Panc1 (cell line): ENCODE measurements at regions not wholly inside any gene's neighbourhood (a gene's known extent, or its start where the extent isn't known, plus 50 kb on each side); places are given as distances from the start of the nearest gene placed in this dataset.

Experiments
- POLR2AphosphoS5 ChIP-seq: IDR thresholded peaks from 2 replicates; pipeline ENCODE4 v1.6.1; 2012; ENCODE audit warnings: mild to moderate bottlenecking, low read depth, low read length, moderate library complexity
- SIN3A ChIP-seq: IDR thresholded peaks from 2 replicates; pipeline ENCODE4 v1.6.1; 2012; ENCODE audit warnings: low read depth, mild to moderate bottlenecking, low read length, moderate library complexity, borderline replicate concordance; ENCODE audit not compliant: insufficient read depth
- TF ChIP-seq, protein P1 (sequence below): fragments of 450-650 bp; IDR thresholded peaks from 2 replicates; pipeline ENCODE4 v1.5.1; 2017; ENCODE audit warnings: mild to moderate bottlenecking
- TF ChIP-seq, protein P2 (sequence below), 2 experiments: IDR thresholded peaks; 2 replicates each; pipeline ENCODE4 v1.6.1; 2011 to 2012; ENCODE audit warnings: low read depth in 2 of 2, control low read depth in 1 of 2, low read length in 1 of 2, mild to moderate bottlenecking in 1 of 2, moderate library complexity in 1 of 2; ENCODE audit not compliant: insufficient read depth in 1 of 2

DNA sequence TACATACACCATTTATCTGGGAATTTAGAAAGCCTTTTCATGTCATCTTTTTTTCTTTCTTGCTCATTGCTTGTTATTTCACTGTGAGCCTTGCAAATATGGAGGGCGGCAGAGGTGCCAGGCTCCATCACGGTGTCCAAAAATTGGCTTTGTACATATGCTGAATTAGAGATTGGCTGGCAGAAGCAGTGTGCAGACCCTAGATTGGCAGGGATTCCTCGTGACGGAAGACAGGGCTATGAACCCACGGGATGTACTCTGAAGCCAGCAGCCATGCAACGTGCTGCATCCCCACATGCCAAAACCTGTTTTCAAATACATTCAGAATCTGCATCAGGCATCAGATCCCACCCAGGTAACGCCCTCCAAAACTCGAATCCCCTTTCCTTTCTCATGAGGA lies 142.8 kb downstream of the ZIC5 start:
- TF ChIP-seq, protein P1, sequence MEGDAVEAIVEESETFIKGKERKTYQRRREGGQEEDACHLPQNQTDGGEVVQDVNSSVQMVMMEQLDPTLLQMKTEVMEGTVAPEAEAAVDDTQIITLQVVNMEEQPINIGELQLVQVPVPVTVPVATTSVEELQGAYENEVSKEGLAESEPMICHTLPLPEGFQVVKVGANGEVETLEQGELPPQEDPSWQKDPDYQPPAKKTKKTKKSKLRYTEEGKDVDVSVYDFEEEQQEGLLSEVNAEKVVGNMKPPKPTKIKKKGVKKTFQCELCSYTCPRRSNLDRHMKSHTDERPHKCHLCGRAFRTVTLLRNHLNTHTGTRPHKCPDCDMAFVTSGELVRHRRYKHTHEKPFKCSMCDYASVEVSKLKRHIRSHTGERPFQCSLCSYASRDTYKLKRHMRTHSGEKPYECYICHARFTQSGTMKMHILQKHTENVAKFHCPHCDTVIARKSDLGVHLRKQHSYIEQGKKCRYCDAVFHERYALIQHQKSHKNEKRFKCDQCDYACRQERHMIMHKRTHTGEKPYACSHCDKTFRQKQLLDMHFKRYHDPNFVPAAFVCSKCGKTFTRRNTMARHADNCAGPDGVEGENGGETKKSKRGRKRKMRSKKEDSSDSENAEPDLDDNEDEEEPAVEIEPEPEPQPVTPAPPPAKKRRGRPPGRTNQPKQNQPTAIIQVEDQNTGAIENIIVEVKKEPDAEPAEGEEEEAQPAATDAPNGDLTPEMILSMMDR, result no peak
- TF ChIP-seq POLR2AphosphoS5, result no peak
- TF ChIP-seq, protein P2, sequence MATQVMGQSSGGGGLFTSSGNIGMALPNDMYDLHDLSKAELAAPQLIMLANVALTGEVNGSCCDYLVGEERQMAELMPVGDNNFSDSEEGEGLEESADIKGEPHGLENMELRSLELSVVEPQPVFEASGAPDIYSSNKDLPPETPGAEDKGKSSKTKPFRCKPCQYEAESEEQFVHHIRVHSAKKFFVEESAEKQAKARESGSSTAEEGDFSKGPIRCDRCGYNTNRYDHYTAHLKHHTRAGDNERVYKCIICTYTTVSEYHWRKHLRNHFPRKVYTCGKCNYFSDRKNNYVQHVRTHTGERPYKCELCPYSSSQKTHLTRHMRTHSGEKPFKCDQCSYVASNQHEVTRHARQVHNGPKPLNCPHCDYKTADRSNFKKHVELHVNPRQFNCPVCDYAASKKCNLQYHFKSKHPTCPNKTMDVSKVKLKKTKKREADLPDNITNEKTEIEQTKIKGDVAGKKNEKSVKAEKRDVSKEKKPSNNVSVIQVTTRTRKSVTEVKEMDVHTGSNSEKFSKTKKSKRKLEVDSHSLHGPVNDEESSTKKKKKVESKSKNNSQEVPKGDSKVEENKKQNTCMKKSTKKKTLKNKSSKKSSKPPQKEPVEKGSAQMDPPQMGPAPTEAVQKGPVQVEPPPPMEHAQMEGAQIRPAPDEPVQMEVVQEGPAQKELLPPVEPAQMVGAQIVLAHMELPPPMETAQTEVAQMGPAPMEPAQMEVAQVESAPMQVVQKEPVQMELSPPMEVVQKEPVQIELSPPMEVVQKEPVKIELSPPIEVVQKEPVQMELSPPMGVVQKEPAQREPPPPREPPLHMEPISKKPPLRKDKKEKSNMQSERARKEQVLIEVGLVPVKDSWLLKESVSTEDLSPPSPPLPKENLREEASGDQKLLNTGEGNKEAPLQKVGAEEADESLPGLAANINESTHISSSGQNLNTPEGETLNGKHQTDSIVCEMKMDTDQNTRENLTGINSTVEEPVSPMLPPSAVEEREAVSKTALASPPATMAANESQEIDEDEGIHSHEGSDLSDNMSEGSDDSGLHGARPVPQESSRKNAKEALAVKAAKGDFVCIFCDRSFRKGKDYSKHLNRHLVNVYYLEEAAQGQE (IDR thresholded peaks at IDR 0.05; ENCODE audit: insufficient read depth in 1 of 2, low read depth in 2 of 2, low read length in 1 of 2), result no peak
- no peak for TF ChIP-seq SIN3A
